ENCODE measurements at regions not wholly inside any gene's neighbourhood (a gene's known extent, or its start where the extent isn't known, plus 50 kb on each side); places are given as distances from the start of the nearest gene placed in this dataset.
"Not testable (repeated sequence)": the region's sequence is repeated elsewhere in the genome, so short reads cannot be mapped to it uniquely, and the experiment has no call there.

DNA sequence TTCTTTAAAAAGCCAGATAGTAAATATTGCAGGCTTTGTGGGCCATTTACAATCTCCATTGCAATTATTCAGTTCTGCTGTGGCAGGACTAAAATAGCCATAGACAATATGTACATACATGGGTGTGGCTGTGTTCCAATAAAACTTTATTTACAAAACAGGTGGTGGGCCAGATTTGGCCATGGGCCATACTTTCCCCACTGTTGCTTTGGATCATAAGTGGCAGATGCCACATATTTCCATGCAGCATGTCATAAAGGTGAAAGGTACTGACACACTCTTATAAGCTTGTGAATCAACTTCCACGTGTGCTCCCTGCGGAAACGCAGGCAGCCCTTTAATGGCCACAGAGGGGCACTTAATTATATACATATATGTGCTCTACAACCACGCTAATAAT lies 244.4 kb upstream of the FOXN3 start:
- in situ Hi-C loops (cut with HindIII; ENCODE audit: low sequenced_read_pairs) = no loop called here

- in situ Hi-C loops (cut with HindIII; ENCODE audit: low sequenced_read_pairs) = not testable (repeated sequence)
Observed at GRCh38 chr14:89660625-89661233, 243.7 kb upstream of the FOXN3 start.

- in situ Hi-C loops (cut with HindIII; ENCODE audit: low sequenced_read_pairs) = no loop called here
Observed at GRCh38 chr14:89660166-89660565, 243.1 kb upstream of the FOXN3 start.

GRCh38 chr14:89658977-89659670 lies 242.1 kb upstream of the FOXN3 start:
- in situ Hi-C loops (cut with HindIII; ENCODE audit: low sequenced_read_pairs) = no loop called here

DNA sequence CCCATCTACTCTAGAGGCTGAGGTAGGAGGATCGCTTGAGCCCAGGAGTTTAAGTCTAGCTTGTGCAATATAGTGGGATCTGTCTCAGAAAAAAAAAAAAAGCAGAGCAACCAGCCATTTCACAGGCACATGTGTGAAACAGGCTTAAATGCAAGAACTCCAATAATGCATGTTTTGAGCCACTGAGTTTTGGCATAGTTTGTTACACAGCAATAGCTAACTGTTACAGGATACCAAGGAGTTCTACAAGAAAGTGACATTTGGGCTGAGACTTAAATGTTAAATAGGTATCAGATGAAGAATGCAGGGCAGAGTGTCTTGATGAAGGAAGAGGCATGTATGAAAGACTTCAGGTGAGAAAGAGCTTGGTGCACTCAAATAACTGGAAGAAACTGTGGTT lies 240.0 kb upstream of the FOXN3 start:
- in situ Hi-C loops (cut with HindIII; ENCODE audit: low sequenced_read_pairs) = no loop called here

DNA sequence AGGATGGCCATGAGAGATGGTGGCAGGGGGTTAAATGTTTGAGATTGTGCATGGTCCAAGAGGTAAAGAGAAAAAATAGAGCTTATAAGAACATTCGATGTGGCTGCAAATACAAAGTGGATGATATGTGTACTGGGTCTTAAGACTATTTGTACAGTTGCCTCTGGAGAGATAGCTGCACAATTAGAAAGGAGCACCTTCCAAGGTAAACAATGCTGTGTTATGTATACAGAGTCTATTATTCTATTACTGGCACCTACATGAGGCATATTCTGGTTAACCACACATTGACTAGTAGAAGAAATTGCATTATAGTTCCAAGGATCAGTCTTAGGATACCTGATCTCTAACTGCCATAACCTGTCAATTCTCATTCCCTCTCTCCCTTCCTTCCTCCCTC lies 238.0 kb upstream of the FOXN3 start:
- in situ Hi-C loops (cut with HindIII; ENCODE audit: low sequenced_read_pairs) = no loop called here

DNA sequence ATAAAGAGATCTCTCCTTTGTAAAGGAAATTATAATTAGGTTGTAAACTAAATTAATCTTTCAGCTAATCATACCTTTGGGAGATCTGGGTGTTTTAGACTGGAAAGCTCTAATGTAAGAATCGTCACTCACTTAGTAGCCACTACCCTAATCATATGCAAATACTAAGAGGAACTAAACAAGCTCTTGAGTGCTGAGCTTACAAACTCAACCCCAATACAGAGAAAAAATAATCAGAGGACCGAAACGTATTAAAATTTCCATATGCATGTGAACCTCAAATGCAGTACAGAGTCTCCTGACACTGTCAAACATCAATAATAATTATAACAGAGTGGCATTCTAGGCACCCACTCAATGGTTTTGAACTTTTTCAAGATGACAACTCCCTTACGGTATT lies 235.3 kb upstream of the FOXN3 start:
- in situ Hi-C loops (cut with HindIII; ENCODE audit: low sequenced_read_pairs) = no loop called here

- in situ Hi-C loops (cut with HindIII; ENCODE audit: low sequenced_read_pairs) = no loop called here
Observed at GRCh38 chr14:89651805-89652204, 234.8 kb upstream of the FOXN3 start.

GRCh38 chr14:89650077-89650978 lies 233.3 kb upstream of the FOXN3 start:
- in situ Hi-C loops (cut with HindIII; ENCODE audit: low sequenced_read_pairs) = no loop called here

DNA sequence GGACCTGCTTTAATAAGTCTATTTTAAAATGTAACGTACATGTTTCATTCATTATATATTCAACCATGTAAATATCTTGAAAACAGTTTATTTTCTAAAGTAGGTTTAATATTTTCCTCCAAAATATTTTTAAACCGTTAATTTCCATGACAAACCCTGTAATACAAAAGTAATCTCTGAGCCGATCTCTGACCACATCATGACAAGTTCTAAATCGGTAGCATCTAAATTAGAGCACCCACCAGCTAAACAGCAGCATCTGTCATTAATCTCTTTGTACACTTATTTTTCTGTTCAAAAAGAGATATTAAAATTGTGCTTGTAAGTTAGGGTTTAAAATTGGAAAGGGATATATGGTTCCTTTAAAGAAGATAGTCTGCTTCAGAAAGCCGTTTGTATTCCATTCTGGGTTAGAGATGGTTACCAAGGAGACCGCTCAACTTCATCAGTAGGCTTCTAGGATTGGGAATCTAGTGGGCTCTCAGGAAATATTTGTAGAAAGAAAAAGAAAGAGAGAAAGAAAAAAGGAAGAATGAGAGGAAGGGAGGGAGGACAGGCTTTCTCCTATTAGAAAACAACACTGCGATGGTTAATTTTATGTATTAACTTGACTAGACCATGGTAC lies 232.5 kb upstream of the FOXN3 start:
- in situ Hi-C loops (cut with HindIII; ENCODE audit: low sequenced_read_pairs) = no loop called here

DNA sequence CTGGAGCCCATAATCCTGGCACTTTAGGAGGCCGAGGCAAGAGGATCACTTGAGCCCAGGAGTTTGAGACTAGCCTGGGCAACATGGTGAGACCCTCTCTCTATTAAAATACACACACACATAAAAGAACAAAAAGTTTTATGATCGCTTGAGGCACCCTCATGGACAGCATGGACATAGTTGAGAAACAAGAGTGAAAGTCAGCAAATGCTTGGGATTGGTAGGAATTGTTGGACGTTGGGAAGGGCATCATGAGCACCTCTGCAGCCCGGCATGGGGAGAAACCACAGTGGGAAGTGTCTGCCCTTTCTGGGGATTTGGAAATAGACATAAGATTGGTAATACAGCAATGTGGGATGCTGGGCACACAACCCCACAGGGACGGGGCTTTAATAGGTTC lies 231.9 kb upstream of the FOXN3 start:
- in situ Hi-C loops (cut with HindIII; ENCODE audit: low sequenced_read_pairs) = no loop called here

- in situ Hi-C loops (cut with HindIII; ENCODE audit: low sequenced_read_pairs) = no loop called here
Observed at GRCh38 chr14:89648510-89648909, 231.5 kb upstream of the FOXN3 start.

- in situ Hi-C loops (cut with HindIII; ENCODE audit: low sequenced_read_pairs) = no loop called here
Observed at GRCh38 chr14:89646971-89647370, 229.9 kb upstream of the FOXN3 start.

GRCh38 chr14:89644641-89645040 lies 227.6 kb upstream of the FOXN3 start:
- in situ Hi-C loops (cut with HindIII; ENCODE audit: low sequenced_read_pairs) = no loop called here

GRCh38 chr14:89641495-89642175 lies 224.6 kb upstream of the FOXN3 start:
- in situ Hi-C loops (cut with HindIII; ENCODE audit: low sequenced_read_pairs) = no loop called here

GRCh38 chr14:89640141-89640540 lies 223.1 kb upstream of the FOXN3 start:
- in situ Hi-C loops (cut with HindIII; ENCODE audit: low sequenced_read_pairs) = no loop called here

- in situ Hi-C loops (cut with HindIII; ENCODE audit: low sequenced_read_pairs) = no loop called here
Observed at GRCh38 chr14:89639687-89640086, 222.7 kb upstream of the FOXN3 start.

DNA sequence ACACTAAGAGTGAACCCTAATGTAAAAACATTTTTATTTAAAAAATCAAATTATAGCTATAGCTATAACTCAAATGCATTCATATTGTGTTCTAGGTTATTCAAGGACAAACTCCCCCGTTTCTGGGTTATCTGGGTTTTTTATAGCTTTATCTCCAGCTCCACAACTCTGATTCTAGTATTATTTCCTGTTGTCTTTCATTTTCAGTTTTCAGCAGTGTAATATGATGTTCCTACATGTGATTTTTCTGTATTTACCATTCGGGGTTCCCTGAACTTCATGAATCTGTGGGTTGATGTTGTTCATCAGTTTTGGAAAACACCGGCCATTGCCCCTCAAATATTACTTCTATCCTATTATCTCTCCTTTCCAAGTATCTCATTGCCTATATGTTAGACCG lies 221.9 kb upstream of the FOXN3 start:
- in situ Hi-C loops (cut with HindIII; ENCODE audit: low sequenced_read_pairs) = no loop called here

- in situ Hi-C loops (cut with HindIII; ENCODE audit: low sequenced_read_pairs) = no loop called here
Observed at GRCh38 chr14:89637581-89637980, 220.5 kb upstream of the FOXN3 start.

DNA sequence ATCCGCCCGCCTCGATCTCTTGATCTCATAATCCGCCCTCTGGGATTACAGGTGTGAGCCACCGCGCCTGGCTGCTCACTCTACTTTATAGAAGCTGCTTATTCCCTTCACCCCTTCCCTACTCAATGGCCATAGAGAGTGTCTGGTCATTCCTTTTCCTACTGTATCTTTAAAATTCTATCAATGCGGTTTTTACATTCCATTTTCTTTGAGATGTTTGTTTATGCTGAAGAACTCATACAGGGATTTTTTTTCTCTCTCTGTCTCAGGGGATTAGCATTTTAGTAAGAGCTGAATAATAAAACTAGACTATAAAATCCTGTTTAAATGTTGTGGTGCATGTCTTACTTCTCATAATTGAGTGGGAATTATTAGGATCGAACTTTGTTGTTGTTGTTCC lies 218.6 kb upstream of the FOXN3 start:
- in situ Hi-C loops (cut with HindIII; ENCODE audit: low sequenced_read_pairs) = no loop called here

DNA sequence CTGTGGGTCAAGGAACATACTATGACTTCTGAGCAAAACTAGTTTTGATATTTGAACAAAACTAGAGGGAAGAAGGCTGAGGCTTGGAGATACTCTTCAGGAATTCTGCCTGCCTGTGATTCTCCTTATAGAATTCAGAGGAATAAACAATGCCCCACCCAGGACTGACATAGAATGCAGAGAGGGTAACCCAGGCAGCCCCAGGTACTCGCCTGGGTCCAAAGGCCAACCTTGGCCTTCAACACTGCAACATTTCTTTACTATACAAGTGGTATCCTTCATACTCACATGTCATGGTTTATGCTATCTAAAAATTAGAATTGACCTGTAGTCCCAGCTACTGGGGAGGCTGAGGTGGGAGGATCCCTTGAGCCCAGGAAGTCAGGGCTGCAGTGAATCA lies 217.0 kb upstream of the FOXN3 start:
- in situ Hi-C loops (cut with HindIII; ENCODE audit: low sequenced_read_pairs) = no loop called here

All from DLD1 (cell line).